ENCODE measurements at regions not wholly inside any gene's neighbourhood (a gene's known extent, or its start where the extent isn't known, plus 50 kb on each side); places are given as distances from the start of the nearest gene placed in this dataset.

DNA sequence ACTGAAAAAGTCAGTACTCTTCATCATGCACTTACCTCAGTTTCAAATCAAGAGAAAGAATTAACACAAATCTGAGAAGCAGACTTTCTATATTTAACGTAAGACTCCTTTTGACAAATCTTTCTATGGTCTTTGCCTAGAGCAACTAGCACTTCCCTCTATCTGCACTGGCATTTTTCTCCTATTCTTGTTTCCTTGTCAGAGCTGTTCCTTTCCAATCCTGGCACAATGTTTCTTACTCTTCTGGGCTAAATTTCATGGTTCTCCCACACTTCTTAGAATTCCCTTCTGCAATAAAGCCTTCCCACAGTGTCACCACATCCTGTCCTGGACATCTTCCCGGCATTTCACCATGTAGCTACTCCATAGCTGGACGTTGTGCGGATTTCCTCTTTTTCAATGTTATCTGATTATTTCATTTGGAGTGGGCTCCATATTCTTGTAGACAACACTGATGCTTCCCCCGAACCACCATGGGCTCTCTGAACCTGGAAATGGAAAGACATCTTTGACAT is 144.7 kb upstream of the CTNNA2 start:
- TF ChIP-seq ZKSCAN3 (CRISPR knock-in tag; IDR thresholded peaks at IDR 0.05) (no peak), TRIM28 (IDR thresholded peaks at IDR 0.05) (no peak), NFE2 (IDR thresholded peaks at IDR 0.05; ENCODE audit: low read depth) (no peak), SP2 (IDR thresholded peaks at IDR 0.05; ENCODE audit: extremely low read depth, low read depth, low read length, poor library complexity, severe bottlenecking) (no peak), CBFB (CRISPR knock-in tag; IDR thresholded peaks at IDR 0.05) (no peak)
- TF ChIP-seq, protein P1, sequence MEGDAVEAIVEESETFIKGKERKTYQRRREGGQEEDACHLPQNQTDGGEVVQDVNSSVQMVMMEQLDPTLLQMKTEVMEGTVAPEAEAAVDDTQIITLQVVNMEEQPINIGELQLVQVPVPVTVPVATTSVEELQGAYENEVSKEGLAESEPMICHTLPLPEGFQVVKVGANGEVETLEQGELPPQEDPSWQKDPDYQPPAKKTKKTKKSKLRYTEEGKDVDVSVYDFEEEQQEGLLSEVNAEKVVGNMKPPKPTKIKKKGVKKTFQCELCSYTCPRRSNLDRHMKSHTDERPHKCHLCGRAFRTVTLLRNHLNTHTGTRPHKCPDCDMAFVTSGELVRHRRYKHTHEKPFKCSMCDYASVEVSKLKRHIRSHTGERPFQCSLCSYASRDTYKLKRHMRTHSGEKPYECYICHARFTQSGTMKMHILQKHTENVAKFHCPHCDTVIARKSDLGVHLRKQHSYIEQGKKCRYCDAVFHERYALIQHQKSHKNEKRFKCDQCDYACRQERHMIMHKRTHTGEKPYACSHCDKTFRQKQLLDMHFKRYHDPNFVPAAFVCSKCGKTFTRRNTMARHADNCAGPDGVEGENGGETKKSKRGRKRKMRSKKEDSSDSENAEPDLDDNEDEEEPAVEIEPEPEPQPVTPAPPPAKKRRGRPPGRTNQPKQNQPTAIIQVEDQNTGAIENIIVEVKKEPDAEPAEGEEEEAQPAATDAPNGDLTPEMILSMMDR (IDR thresholded peaks at IDR 0.05 in 2 of 3, conservative IDR thresholded peaks at IDR 0.05 in 1 of 3; ENCODE audit: insufficient read depth in 2 of 3, low read depth in 1 of 3, low read length in 3 of 3) = no peak
- TF ChIP-seq, protein P2, sequence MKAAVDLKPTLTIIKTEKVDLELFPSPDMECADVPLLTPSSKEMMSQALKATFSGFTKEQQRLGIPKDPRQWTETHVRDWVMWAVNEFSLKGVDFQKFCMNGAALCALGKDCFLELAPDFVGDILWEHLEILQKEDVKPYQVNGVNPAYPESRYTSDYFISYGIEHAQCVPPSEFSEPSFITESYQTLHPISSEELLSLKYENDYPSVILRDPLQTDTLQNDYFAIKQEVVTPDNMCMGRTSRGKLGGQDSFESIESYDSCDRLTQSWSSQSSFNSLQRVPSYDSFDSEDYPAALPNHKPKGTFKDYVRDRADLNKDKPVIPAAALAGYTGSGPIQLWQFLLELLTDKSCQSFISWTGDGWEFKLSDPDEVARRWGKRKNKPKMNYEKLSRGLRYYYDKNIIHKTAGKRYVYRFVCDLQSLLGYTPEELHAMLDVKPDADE (conservative IDR thresholded peaks at IDR 0.05; ENCODE audit: control insufficient read depth, low read depth, low read length) = no peak
